Hindlimb muscle (tissue), 1 donor: ENCODE measurements at regions not wholly inside any gene's neighbourhood (a gene's known extent, or its start where the extent isn't known, plus 50 kb on each side); places are given as distances from the start of the nearest gene placed in this dataset.

Source experiments
- DNase-seq: peaks from one replicate; pipeline ENCODE4 v3.0.0-alpha.2; 2013

DNA sequence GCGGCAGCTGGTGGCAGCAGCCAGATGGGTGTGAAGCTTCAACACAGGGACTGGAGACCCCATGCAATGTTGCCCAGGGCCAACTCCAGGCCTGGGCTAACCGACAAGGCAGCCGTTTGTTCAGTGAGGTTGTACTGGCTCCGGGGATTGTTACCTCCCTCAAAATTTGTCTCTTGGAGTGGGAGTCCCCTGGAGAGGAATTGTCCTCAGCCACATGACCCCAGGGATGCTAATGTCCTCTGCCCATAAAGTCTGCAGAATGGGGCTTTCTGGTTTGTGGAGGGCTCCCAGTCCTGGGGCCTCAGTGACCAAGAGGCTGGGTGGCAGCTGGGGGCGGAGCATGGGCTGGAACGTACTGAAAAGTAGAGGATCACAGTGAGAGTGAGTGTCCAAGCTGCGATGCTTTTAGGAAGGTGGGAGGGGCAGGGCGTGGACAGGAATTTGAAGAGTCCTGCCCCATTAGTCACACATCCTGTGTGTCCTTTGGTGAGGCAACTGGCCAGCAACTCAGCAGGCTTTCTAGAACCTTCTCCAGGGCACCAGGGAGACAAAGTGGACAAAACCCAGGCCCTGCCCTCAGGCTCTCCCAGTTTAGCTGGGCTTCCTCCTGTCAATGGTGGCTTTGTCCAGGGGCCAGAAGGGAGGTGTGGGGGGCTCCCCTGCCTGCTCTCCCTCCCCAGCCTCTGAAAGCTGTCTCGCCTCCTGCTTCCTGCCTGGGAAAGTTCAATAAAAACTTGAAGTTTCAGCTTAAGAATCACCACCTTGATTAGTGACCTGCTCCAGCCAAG lies 114.0 kb downstream of the NSG2 start:
- no peak for DNase-seq

DNA sequence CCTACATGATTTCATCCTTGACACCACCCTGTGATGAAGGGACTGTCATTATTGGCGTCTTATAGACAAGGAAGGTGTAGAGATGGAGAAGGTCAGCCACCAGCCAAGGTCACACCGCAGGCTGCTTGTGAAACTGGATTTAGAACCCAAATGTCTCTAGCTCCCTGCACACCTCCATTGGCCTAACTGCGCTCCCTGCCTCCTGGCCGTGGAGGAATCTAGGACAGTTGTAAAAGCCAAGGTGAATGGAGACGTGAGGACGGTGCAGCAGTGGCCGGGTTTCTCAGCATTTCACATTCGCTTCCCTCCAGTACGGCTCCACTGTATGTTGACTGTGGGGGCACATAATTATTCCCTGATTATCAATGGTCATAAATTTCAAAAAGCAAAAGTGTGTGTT lies 119.9 kb downstream of the NSG2 start:
- no peak for DNase-seq

DNA sequence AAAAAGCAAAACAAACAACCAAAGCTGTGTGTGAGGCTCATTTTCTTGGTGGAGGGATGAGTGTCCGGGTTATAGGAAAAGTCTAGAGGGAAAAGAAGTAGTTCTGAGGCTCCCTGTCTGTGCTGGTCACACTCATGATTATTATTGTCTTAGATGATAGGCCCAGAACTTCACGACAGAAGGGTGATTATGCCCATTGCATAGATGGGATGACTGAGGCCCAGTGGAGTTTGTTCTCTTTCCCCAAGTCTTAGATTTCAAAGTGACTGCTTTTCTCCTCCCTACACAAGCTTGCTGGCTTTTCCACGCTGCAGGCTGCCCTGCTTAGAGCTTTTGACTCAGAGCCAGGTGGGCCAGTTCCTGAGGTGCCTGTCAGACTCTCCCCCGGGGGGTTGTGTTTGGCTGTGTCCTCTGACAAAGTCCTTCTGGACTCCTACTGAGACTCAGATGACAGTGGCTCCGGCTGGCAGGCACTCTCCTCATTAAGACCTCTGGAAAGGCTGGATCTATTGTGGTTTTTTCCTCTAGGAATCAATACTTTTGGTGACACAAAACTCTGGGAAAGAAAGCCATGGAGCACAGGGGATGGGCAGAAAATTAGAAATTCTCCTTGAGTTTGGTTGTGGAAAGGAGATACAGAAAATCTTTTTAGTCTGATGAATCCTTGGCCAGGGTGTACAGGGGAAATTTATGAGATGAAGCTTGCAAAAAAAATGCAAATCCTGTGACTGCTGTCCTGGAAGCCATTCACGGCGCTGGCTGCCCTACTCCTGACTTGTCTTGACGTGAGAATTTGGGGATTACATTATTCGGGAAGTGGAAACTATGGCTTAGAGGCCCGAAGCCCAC lies 120.9 kb downstream of the NSG2 start:
- peak; percentile 64 for DNase-seq

DNA sequence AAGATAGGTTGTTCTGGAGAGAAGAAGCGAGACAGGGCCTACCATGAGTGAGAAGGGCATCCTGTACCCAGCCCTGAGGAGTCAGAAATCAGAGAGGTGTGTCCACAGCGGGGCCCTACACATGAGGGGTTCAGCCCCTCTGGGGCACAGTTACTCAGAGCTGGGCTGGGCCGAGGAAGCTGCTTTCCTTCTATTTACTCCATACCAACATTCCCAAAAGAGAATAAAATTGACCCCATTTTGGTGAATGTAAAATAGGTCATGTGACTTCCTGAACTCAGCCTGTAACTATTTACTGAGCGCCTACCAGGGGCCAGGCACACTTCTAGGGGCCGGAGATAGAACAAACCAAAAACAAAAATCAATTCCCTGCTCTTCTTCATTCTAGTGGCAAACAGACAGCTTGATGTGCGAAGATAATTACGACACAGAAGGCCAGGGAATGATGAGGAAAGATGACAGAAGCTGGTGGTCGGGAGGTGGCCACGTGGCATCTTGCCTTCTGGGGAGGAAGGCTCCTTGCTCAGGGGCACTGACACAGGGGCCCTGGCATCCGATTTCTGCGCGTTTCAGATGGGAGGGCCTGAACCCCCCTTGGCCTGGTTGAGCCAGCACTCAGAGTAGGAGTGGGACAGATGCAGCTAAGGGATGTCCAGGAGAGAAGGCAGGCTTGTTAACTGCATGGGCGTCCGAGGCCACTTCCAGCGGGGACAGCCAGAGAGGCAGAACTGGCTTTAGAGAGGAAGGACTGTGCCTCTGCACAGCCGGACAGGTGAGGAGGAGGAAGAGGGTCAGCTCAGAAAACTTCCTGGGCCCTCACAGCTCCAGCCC lies 121.8 kb downstream of the NSG2 start:
- DNase-seq, result no peak

DNA sequence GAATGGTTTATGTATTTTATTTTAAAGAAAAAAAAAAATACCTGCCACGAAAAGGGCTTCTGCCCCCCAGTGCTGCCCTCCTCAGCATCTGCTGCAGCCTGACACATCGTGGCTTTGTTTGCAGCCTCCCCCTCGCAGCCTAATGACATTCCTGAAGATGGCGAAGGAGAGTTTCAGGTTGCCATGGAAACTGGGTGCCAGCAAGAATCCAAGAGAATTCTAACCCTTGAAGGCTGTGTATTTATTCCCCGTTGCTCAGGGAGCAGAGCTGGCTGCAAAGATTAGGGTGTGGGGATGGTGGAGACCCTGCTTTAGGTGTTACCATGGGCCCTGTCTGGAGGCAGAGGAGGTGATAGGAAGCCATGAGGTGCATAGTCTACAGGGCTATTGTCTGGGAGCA lies 126.6 kb downstream of the NSG2 start:
- DNase-seq, result no peak

DNA sequence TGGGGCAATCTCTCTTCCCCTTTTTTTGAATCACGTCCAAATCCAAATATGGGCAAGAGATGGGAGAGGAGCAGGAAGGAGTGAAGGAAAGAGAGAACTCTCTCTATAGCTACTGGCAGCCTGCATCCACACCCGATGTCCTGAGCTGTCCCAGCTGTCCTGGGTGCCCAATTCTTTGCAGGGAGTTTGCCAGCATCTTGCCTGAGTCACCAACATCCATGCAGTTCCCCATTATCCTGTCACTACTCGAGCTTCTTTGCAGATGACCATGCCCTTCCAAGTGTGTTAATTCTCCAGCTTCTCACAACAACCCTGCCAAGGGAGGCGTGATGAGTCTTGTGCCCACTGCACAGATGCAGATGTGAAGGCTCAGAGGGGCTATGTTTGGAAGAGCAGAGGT lies 127.1 kb downstream of the NSG2 start:
- no peak for DNase-seq

DNA sequence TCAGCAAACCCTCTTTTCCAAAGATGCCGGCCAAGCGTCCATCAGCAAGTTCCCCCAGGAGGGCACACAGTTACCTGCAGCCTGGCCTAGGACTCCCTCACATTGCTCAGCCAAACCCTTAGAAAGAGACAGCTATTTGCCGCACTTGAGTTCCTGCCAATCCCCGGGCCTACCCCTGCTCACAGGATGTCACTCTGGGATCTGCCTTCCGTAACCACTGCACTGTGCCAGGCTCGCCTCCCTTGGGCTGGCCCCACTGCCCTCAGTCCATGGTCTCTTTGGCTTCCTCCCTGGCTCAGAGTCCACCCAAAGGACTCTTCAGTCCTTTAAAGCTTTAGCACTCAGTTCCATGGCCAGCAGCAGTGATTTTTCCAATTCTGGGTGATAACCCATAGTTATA lies 128.3 kb downstream of the NSG2 start:
- DNase-seq, result no peak

DNA sequence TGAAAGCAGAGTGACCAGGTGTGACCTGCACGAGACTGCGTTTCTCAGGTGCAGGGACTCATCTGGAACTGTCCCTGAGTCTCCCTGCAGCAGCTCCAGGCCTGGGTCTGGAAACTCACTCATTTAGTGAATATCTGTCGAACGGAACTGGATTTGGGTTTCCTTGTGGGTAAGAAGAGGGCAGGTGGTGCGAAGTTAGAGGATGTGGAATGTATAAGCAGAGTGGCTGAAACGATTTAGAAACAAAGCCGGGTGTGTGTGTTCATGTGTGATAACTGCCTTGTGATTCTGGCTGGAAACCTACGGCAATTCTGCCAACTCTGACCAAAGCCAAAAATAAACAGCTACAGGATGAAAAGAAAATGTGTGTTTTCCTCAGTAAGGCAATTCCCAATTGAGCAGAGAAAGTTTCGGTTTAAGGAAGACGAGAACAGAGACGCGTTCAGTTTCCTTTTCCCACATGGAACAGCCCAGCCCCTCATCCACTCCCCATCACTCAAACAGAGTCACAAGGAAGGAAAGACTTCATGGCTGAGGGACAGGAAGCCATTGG lies 130.3 kb downstream of the NSG2 start:
- peak; percentile 48 for DNase-seq

DNA sequence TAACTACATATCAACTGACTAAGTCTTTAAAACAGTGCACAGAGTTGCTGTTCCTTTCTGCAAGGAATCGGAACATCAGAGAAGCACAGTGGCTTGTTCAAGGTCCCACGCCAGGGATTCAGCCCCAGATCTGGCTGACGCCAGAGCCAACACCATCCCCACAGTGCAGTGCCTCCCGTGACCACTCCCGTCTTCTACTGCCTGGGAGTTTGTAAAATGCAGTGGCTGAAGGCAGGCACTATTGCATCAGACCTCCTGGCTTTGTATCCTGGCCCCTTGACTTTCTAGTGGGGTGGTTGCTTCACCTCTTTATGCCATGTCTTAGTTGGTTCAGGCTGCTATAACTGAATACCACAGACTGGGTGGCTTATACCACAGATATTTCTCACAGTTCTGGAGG lies 131.0 kb downstream of the NSG2 start:
- DNase-seq, result no peak

DNA sequence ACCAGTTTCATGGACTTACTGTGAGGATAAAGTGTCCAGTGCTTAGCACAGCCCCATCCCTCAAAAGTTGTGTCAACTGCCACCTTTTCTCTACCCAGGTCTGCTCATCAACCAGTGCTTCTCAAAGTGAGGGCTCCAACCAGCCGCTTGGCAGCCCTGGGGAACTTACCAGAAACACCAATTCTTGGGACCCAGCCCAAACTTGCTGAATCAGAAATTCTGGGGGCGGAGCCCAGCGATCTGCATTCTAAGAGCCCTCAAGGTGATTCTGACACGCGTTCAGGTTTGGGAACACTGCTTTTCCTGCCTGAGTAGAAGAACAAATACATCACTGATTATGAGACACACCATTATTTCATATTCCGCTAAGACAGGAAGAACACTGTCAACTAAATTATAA lies 132.0 kb downstream of the NSG2 start:
- no peak for DNase-seq

DNA sequence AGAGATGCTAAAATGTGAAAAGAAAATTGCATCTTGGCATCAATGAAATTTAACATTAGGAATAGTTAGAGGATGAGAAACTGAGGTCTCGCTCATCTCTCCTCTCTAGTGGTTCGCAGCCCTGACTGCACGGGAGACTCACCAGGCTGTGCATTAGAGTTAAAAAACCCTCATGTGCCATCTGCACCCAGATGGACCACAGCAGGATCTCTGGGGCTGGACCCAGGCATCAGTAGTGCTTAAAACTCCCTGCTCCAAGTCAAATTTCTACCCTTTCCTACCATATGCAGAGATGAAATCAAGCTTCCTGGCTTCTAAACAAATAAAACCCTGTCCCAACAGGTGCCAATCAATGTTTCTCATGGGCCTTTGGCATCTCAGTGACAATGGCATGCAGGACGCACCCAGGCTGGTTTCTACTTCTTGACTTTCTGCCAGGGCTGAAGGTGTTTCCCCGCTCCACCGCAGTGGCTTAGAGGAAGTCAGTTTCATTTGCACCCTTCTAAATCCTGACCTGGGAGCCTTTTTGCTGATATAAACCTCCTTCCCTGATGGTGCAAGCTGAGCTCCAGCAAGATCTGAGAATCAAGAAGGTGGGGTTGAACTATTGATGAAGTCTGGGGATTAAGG lies 132.6 kb downstream of the NSG2 start:
- no peak for DNase-seq

DNA sequence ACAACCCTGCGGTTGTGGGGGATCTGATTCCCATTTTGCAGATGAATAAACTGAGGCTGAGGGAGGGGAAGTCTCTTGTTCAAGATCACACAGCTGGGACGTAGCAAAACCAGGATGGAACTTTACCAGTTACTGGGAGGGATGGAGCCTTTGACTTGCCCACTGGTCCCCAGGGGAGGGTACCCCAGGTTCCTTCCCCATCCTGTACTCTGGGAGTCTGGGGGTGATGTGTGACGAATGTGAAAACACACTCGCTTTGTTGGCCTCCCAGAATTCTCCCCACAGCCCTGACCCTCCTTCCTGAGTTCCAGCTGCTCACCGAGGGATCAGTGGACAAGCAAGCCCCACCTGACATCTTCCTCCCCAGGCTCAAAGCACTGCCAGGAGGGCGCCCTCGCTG lies 135.1 kb downstream of the NSG2 start:
- DNase-seq, result no peak

DNA sequence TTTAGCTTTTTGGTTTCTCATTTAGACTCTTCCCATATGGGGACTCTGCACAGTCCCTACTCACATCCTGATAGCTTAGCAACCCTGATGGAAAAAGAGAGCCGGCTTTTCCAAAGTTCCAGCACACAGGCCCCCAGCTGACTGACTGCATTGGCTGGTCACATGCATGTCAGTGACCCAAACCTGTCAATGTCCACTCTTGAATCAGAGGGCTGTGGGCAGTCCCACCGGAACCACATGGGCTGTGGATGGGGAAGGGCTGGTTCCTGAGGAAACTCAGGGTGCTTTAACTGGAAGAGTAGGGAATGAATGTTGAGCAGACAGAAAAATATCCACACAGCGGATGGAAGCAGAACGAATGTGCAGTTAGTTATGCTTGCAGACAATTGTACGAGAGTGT lies 136.6 kb downstream of the NSG2 start:
- no peak for DNase-seq

DNA sequence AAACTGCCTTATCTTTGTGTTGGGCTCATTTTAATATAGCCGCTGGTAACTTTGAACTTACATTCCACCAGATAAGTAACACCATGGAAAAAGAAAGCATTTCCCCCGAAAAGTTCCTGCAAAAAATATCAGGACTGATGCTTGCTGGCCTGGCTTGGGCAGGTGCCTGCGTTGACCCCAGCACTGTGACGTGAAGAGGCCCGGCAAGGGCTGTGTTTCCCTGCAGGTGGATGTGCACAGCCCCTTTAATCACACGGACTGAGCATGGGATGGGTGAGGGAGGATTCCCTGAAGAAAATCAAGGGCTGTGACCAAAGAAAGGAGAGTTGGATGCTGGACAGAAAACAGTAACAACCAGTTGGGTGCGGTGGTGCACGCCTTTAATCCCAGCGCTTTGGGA lies 138.2 kb downstream of the NSG2 start:
- DNase-seq, result no peak

DNA sequence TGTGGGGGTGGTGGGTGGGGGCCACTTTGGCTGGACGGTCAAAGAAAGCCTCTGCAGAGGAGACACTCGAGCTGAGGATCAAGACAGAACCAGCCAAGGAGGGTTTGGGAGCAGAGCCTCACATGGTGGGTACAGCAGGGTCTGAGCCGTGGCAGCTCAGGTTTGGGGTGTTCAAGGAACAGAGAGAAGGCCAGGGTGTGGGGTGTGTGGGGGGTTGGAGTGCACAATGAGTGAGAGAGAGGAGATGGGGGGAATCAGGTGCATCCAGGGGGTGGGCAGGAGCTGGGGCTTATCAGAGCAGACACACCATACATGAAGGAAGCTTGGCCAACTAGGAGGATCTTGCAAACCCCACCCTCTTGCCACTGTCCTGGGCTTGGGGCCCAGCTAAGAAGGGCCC lies 140.0 kb downstream of the NSG2 start:
- DNase-seq, result no peak

DNA sequence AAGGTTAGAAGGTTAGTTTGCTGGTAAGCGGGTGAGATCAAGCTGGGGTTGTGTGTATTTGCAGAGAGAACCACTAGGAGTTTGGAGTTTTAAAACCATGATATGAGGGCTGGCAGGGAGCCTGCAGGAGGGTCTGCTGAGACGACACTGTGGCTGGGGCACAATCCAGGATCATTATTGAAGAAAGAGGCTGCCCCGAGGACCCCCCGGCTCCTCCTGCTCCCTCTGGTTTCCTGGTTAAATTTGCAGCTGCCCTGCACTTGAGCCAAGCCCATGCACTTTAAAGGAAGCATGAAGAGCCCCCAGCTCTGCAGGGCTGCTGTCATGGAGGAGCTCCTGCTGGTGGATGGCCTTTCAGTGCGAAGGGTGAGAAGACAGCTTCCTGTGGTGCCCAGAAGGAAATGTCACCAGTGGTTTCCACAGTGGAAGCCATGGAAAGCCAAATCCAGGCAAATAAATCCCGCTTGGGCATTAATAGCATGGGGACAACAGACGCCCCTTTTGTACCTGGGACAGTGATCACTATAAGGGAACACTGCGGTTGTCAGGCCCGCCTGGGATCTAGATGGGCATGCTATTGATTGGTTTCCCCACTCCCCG lies 140.7 kb downstream of the NSG2 start:
- no peak for DNase-seq

DNA sequence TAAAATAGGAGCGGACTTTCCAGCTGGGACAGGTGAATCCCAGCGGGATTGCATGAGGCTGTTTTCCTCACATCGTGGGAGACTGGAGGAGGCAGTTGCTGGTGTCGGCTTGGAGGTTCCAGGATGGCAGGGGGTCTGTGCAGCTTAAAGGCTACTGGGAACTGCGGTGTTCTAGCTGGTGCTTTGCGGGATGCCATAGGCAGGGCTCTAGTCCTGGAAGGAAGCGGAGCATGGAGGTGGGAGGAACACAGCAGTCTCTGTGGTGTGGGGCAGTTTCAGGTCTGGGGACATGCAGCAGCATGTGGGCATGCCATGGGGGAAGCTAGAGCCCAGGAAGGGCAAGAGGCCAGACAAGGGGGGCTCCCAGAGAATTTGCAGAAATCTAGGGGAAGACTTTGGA lies 141.5 kb downstream of the NSG2 start:
- no peak for DNase-seq

DNA sequence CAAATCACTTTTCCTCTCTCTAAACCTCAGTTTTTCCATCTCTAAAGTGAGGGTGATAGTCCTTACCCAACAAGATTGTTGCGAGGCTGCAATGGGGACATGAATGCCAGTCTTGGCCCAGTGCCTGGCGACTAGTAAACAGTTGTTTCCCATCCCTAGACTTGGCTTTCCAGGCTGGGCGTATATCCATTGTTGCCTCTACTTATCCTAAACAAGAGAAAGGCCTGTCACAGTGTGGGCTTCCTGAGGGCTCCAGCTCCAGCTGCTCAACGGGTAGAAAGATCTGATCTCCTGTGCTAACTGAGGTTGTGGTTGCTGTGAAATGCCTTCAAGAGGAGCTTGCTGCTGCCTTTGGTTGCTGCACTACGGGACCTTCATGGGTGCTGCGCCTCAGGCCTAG lies 142.0 kb downstream of the NSG2 start:
- no peak for DNase-seq

DNA sequence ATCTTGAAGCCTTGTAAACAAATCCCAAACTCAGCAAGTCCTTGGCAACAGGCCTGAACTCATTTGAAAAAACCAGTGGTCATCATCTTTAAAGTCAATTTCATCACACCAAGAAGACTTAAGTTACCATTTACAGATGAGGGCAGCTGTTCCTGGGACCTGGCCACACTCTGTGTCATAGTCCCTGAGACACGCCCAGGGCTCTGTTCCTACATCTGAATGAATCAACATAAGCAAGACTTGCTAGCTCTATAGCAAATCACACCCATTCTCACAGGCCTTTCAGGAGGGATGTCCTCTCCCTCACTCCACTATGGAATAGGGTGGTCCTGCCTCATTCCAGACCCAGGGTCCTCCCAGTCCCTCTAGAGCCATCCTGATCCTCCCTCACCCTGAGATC lies 142.8 kb downstream of the NSG2 start:
- DNase-seq, result peak; percentile 15

DNA sequence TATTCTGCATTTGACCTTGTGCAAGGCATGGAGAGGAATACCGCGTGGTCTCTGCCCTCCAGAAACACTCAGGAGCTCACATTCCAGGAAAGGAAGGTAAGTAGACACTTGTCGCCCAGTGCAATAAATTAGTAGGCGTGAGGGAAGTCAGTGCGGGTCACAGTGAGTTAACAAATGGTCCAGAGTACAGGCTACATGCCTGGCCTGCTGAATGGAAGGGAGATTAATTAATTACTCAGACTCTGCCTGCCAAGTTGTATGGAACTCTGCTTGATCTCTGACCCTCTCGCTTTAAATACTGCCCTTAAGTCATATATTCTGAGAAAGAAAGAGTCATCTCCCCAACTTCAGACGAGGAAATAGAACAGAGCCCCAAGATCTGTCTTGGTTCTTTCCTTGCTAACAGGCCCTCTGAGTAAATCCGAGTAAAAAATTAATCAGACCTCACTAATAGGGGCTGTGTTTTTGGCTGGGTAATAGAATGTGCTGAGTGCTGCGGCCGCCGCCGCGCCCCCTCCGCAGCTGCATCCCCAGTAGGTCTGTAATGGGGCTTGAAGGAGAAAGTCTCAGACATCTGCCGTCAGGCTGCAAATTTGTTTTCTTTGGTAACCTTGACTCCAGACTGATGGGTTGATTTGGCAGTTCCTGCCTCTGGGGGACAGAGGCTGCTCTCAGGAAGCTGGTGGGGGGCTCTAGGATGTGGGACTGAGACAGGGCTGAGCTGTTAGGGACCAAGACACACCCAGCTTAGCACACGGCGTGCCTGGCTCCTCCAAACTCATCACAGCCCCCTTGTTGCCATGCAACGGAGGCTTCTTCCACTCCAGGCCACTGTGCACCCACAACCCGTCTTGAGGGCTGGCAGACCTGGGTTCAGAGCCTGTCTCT lies 144.4 kb downstream of the NSG2 start:
- peak; percentile 41 for DNase-seq

DNA sequence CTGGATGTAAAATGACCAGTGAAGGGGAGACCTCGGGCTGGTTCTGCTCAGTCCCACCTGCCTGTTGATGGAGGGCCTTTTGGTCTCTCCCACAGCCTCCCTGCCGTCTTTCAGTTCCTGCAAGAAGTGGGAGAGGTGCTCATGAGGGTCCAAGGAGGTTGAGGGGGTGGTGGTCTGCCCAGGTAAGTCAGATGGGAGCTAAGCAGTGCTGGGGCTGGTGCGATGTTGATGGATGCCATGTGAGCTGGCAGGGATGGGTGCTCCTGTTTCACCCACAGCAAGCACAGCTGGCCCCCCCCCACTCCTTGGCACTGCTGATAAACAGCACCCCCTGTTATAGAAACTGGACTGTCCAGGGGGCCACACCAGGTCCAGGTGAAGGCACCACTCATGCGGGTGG lies 145.6 kb downstream of the NSG2 start:
- no peak for DNase-seq
